ENCODE measurements at regions not wholly inside any gene's neighbourhood (a gene's known extent, or its start where the extent isn't known, plus 50 kb on each side); places are given as distances from the start of the nearest gene placed in this dataset.

DNA sequence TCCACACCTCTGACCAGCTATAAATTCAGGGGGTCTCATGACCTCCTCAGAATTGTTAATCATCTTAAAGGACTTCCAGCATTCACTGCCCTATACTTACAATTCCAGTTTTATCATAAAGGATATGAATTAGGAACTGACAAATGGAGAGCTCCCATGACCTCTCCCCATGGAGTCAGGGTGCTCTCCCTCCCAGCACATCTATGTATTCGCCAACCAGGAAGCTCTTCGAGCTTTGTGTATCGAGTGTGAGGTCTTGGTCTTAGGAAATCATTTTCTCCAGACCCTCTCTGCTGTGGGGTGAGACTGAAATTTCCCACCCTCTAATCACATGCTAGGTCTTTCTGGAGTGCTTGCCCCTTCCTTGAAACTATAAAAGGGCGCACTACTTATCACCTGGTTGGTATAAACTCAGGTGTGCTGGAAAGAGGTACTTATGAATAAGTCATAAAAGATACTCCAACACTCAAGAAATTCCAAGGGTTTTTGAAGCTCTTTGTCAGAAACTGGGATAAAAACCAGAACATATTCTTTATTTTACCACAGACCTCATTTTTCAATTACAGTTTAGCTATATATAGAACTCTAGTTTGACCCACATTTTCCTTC is 238.4 kb upstream of the OPRM1 start:
- ATAC-seq (no peak), DNase-seq (no peak)
- CTCF ChIA-PET, result no interaction called here
- Histone ChIP-seq H3K9me3 (ENCODE audit: control insufficient read depth in 2 of 3, low read length in 3 of 3) (no peaks in the 10 kb centered on the region), H3K27me3 (ENCODE audit: control insufficient read depth in 2 of 2, insufficient read depth in 2 of 2, low read length in 2 of 2) (no peaks in the 10 kb centered on the region), H3K36me3 (ENCODE audit: control insufficient read depth in 2 of 3, insufficient read depth in 3 of 3, low read length in 3 of 3) (no peaks in the 10 kb centered on the region), H3K4me3 (ENCODE audit: low read length) (no peak overlapping the region), H3K4me1 (ENCODE audit: control insufficient read depth in 2 of 2, insufficient read depth in 2 of 2, low read length in 2 of 2) (no peaks in the 10 kb centered on the region), H3K27ac (ENCODE audit: low read depth, low read length) (no peak overlapping the region)
- Mint-ChIP-seq H3K4me1 (no peaks in the 10 kb centered on the region), H3K27ac (no peak overlapping the region), H3K9me3 (peaks cover 0 to 3% (median 0%) of the 10 kb centered on the region in 11 donors), H3K36me3 (no peaks in the 10 kb centered on the region), H3K4me3 (no peak overlapping the region), H3K27me3 (peaks cover 0 to 4% (median 0%) of the 10 kb centered on the region in 5 donors)
- POLR2A ChIA-PET, result no interaction called here
- intact Hi-C loops (cut with micrococcal nuclease), result no loop called here

GRCh38 chr6:153790876-153791473 is 248.1 kb upstream of the OPRM1 start:
- Histone ChIP-seq H3K4me1 (ENCODE audit: control insufficient read depth in 2 of 2, insufficient read depth in 2 of 2, low read length in 2 of 2) (no peaks in the 10 kb centered on the region), H3K36me3 (ENCODE audit: control insufficient read depth in 2 of 3, insufficient read depth in 3 of 3, low read length in 3 of 3) (no peaks in the 10 kb centered on the region), H3K27me3 (ENCODE audit: control insufficient read depth in 2 of 2, insufficient read depth in 2 of 2, low read length in 2 of 2) (no peaks in the 10 kb centered on the region), H3K27ac (ENCODE audit: low read depth, low read length) (no peak overlapping the region), H3K9me3 (ENCODE audit: control insufficient read depth in 2 of 3, low read length in 3 of 3) (no peaks in the 10 kb centered on the region), H3K4me3 (ENCODE audit: low read length) (no peak overlapping the region)
- POLR2A ChIA-PET, result no interaction called here
- ATAC-seq (no peak), DNase-seq (no peak)
- Mint-ChIP-seq H3K4me1 (no peaks in the 10 kb centered on the region), H3K4me3 (no peak overlapping the region), H3K9me3 (peaks cover 0 to 5% (median 0%) of the 10 kb centered on the region in 11 donors), H3K36me3 (no peaks in the 10 kb centered on the region), H3K27ac (no peak overlapping the region), H3K27me3 (peaks cover 0 to 10% (median 0%) of the 10 kb centered on the region in 5 donors)
- intact Hi-C loops (cut with micrococcal nuclease), result loop anchor here in 1 of 2 donors (2.0 to 5.0 kb wide), 2 partner anchors 560 to 759 kb away; no protein-coding TSS in a partner anchor
- CTCF ChIA-PET, result no interaction called here

GRCh38 chr6:153790048-153790447 is 249.0 kb upstream of the OPRM1 start:
- no peaks in the 10 kb centered on the region for H3K36me3 ChIP-seq (ENCODE audit: control insufficient read depth in 2 of 3, insufficient read depth in 3 of 3, low read length in 3 of 3)
- no peak for ATAC-seq
- no peaks in the 10 kb centered on the region for H3K4me1 Mint-ChIP-seq
- H3K4me3 Mint-ChIP-seq, result no peak overlapping the region
- no peak overlapping the region for H3K27ac ChIP-seq (ENCODE audit: low read depth, low read length)
- H3K9me3 Mint-ChIP-seq, result peaks cover 0 to 8% (median 3%) of the 10 kb centered on the region in 11 donors
- no peak overlapping the region for H3K27ac Mint-ChIP-seq
- H3K9me3 ChIP-seq (ENCODE audit: control insufficient read depth in 2 of 3, low read length in 3 of 3), result no peaks in the 10 kb centered on the region
- H3K36me3 Mint-ChIP-seq, result no peaks in the 10 kb centered on the region
- no peaks in the 10 kb centered on the region for H3K27me3 ChIP-seq (ENCODE audit: control insufficient read depth in 2 of 2, insufficient read depth in 2 of 2, low read length in 2 of 2)
- peaks cover 0 to 10% (median 0%) of the 10 kb centered on the region in 5 donors for H3K27me3 Mint-ChIP-seq
- no peak for DNase-seq
- CTCF ChIA-PET, result no interaction called here
- H3K4me3 ChIP-seq (ENCODE audit: low read length), result no peak overlapping the region
- H3K4me1 ChIP-seq (ENCODE audit: control insufficient read depth in 2 of 2, insufficient read depth in 2 of 2, low read length in 2 of 2), result no peaks in the 10 kb centered on the region
- intact Hi-C loops (cut with micrococcal nuclease), result loop anchor here in 1 of 2 donors (2.0 to 5.0 kb wide), 2 partner anchors 559 to 758 kb away; no protein-coding TSS in a partner anchor
- POLR2A ChIA-PET, result no interaction called here

DNA sequence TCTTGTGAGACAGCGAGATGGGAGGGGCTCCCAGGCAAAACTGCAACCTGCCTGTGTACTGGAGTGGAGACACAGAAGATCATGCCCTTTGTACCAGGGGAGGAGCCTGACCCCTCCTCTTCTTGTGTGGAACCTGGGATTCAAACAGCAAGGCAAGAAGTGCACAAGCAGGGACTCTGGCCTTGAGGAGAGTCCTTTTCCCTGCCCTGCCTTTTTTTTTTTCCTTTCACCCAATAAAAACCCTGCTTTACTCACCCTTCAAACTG is 251.8 kb upstream of the OPRM1 start:
- no peaks in the 10 kb centered on the region for H3K36me3 ChIP-seq (ENCODE audit: control insufficient read depth in 2 of 3, insufficient read depth in 3 of 3, low read length in 3 of 3)
- H3K9me3 Mint-ChIP-seq, result peaks cover 0 to 10% (median 4%) of the 10 kb centered on the region in 11 donors
- ChIA-PET CTCF (no interaction called here), POLR2A (no interaction called here)
- H3K27me3 Mint-ChIP-seq, result peaks cover 0 to 9% (median 0%) of the 10 kb centered on the region in 5 donors
- no peak overlapping the region for H3K27ac ChIP-seq (ENCODE audit: low read depth, low read length)
- no peaks in the 10 kb centered on the region for H3K36me3 Mint-ChIP-seq
- intact Hi-C loops (cut with micrococcal nuclease), result no loop called here
- H3K4me3 ChIP-seq (ENCODE audit: low read length), result no peak overlapping the region
- ATAC-seq (no peak), DNase-seq (no peak)
- H3K27me3 ChIP-seq (ENCODE audit: control insufficient read depth in 2 of 2, insufficient read depth in 2 of 2, low read length in 2 of 2), result no peaks in the 10 kb centered on the region
- no peak overlapping the region for H3K27ac Mint-ChIP-seq
- no peaks in the 10 kb centered on the region for H3K4me1 ChIP-seq (ENCODE audit: control insufficient read depth in 2 of 2, insufficient read depth in 2 of 2, low read length in 2 of 2)
- no peaks in the 10 kb centered on the region for H3K9me3 ChIP-seq (ENCODE audit: control insufficient read depth in 2 of 3, low read length in 3 of 3)
- H3K4me1 Mint-ChIP-seq, result no peaks in the 10 kb centered on the region
- H3K4me3 Mint-ChIP-seq, result no peak overlapping the region

DNA sequence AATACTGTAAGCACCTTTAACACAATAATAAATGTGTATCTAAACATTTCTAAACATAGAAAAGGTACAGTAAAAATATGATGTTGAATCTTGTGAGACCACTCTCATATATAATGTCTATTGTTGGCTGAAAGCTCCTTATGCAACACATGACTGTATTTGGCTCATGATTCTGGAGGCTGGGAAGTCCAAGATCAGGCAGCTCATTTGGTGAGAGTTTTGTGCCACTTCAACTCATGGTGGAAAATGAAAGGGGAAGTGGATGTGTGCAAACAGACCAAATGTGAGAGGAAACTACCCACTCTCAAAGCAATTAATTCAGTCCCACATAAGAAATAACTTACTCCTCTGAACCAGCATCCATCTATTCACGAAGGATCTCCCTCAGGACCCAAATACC is 257.7 kb upstream of the OPRM1 start:
- Histone ChIP-seq H3K27me3 (ENCODE audit: control insufficient read depth in 2 of 2, insufficient read depth in 2 of 2, low read length in 2 of 2) (no peaks in the 10 kb centered on the region), H3K27ac (ENCODE audit: low read depth, low read length) (no peak overlapping the region), H3K4me1 (ENCODE audit: control insufficient read depth in 2 of 2, insufficient read depth in 2 of 2, low read length in 2 of 2) (no peaks in the 10 kb centered on the region), H3K36me3 (ENCODE audit: control insufficient read depth in 2 of 3, insufficient read depth in 3 of 3, low read length in 3 of 3) (no peaks in the 10 kb centered on the region), H3K4me3 (ENCODE audit: low read length) (no peak overlapping the region), H3K9me3 (ENCODE audit: control insufficient read depth in 2 of 3, low read length in 3 of 3) (no peaks in the 10 kb centered on the region)
- POLR2A ChIA-PET, result no interaction called here
- no peak overlapping the region for H3K27ac Mint-ChIP-seq
- no peaks in the 10 kb centered on the region for H3K4me1 Mint-ChIP-seq
- H3K4me3 Mint-ChIP-seq, result no peak overlapping the region
- intact Hi-C loops (cut with micrococcal nuclease), result no loop called here
- no peaks in the 10 kb centered on the region for H3K36me3 Mint-ChIP-seq
- H3K27me3 Mint-ChIP-seq, result peaks cover 0 to 7% (median 0%) of the 10 kb centered on the region in 5 donors
- peaks cover 4 to 28% (median 9%) of the 10 kb centered on the region in 11 donors for H3K9me3 Mint-ChIP-seq
- DNase-seq (no peak), ATAC-seq (no peak)
- CTCF ChIA-PET, result no interaction called here

DNA sequence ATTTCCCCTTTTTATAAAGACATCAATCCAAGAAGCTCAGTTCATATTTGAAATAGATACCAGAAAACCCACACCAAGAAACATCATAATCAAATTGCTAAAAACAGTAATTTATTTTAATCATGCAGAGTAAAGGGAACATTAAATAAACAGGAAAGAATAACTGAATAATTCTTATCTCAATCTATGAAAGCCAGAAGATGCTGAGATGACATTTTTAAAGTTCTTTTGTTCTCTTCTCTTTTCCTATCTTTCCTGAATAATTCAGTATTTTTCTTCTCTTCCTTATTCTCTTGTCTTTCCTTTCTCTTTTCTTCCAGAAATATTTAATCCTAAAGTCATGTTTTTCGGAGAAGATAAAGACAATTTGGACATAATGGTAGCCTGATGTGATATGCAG is 259.0 kb upstream of the OPRM1 start:
- H3K9me3 Mint-ChIP-seq, result peaks cover 0 to 24% (median 9%) of the 10 kb centered on the region in 11 donors
- peaks cover 0 to 7% (median 0%) of the 10 kb centered on the region in 5 donors for H3K27me3 Mint-ChIP-seq
- H3K4me1 Mint-ChIP-seq, result no peaks in the 10 kb centered on the region
- intact Hi-C loops (cut with micrococcal nuclease), result no loop called here
- Histone ChIP-seq H3K4me3 (ENCODE audit: low read length) (no peak overlapping the region), H3K27me3 (ENCODE audit: control insufficient read depth in 2 of 2, insufficient read depth in 2 of 2, low read length in 2 of 2) (no peaks in the 10 kb centered on the region), H3K27ac (ENCODE audit: low read depth, low read length) (no peak overlapping the region), H3K9me3 (ENCODE audit: control insufficient read depth in 2 of 3, low read length in 3 of 3) (no peaks in the 10 kb centered on the region), H3K4me1 (ENCODE audit: control insufficient read depth in 2 of 2, insufficient read depth in 2 of 2, low read length in 2 of 2) (no peaks in the 10 kb centered on the region), H3K36me3 (ENCODE audit: control insufficient read depth in 2 of 3, insufficient read depth in 3 of 3, low read length in 3 of 3) (no peaks in the 10 kb centered on the region)
- ATAC-seq, result no peak
- DNase-seq, result no peak
- no peak overlapping the region for H3K27ac Mint-ChIP-seq
- ChIA-PET CTCF (no interaction called here), POLR2A (no interaction called here)
- no peak overlapping the region for H3K4me3 Mint-ChIP-seq
- no peaks in the 10 kb centered on the region for H3K36me3 Mint-ChIP-seq

- H3K27ac Mint-ChIP-seq, result no peak overlapping the region
- no peaks in the 10 kb centered on the region for H3K36me3 ChIP-seq (ENCODE audit: control insufficient read depth in 2 of 3, insufficient read depth in 3 of 3, low read length in 3 of 3)
- POLR2A ChIA-PET, result no interaction called here
- H3K4me1 Mint-ChIP-seq, result no peaks in the 10 kb centered on the region
- H3K27me3 Mint-ChIP-seq, result peaks cover 0 to 7% (median 0%) of the 10 kb centered on the region in 5 donors
- CTCF ChIA-PET, result no interaction called here
- no peaks in the 10 kb centered on the region for H3K36me3 Mint-ChIP-seq
- DNase-seq, result no peak
- H3K27ac ChIP-seq (ENCODE audit: low read depth, low read length), result no peak overlapping the region
- no peak for ATAC-seq
- no peak overlapping the region for H3K4me3 Mint-ChIP-seq
- intact Hi-C loops (cut with micrococcal nuclease), result no loop called here
- H3K9me3 ChIP-seq (ENCODE audit: control insufficient read depth in 2 of 3, low read length in 3 of 3), result no peaks in the 10 kb centered on the region
- H3K4me1 ChIP-seq (ENCODE audit: control insufficient read depth in 2 of 2, insufficient read depth in 2 of 2, low read length in 2 of 2), result no peaks in the 10 kb centered on the region
- H3K27me3 ChIP-seq (ENCODE audit: control insufficient read depth in 2 of 2, insufficient read depth in 2 of 2, low read length in 2 of 2), result no peaks in the 10 kb centered on the region
- no peak overlapping the region for H3K4me3 ChIP-seq (ENCODE audit: low read length)
- peaks cover 0 to 22% (median 7%) of the 10 kb centered on the region in 11 donors for H3K9me3 Mint-ChIP-seq
These were observed 260.8 kb upstream of the OPRM1 start for GRCh38 chr6:153778216-153778615.

Measured in naive thymus-derived CD4-positive, alpha-beta T cell (primary cell).